Loucy (cell line): ENCODE measurements at regions not wholly inside any gene's neighbourhood (a gene's known extent, or its start where the extent isn't known, plus 50 kb on each side); places are given as distances from the start of the nearest gene placed in this dataset.

Experiments used
- H2AFZ ChIP-seq: fragments of 200-600 bp; sonication (generic); 2 replicates; pipeline ENCODE4 v1.6.0; 2016; ENCODE audit warnings: antibody characterized with exemption, mild to moderate bottlenecking, low read length, moderate library complexity
- H3F3A ChIP-seq: fragments of 200-600 bp; 2 replicates; pipeline ENCODE4 v1.6.0; 2016; ENCODE audit warnings: antibody characterized with exemption, low read depth, mild to moderate bottlenecking
- H3K27me3 ChIP-seq: fragments of 200-600 bp; sonication (generic); 2 replicates; pipeline ENCODE4 v1.6.1; 2014; ENCODE audit warnings: low read length, mild to moderate bottlenecking; ENCODE audit not compliant: insufficient read depth, poor library complexity, severe bottlenecking
- H3K36me3 ChIP-seq: fragments of 200-600 bp; sonication (generic); 2 replicates; pipeline ENCODE4 v1.6.1; 2016; ENCODE audit warnings: low read length; ENCODE audit not compliant: insufficient read depth
- H3K4me1 ChIP-seq: fragments of 200-600 bp; sonication (generic); 2 replicates; pipeline ENCODE4 v1.5.1; 2014; ENCODE audit warnings: low read length, mild to moderate bottlenecking; ENCODE audit not compliant: insufficient read depth, poor library complexity, severe bottlenecking
- H3K4me2 ChIP-seq: fragments of 200-600 bp; sonication (generic); 2 replicates; pipeline ENCODE4 v1.6.0; 2014; ENCODE audit warnings: antibody characterized with exemption, low read length, low read depth, mild to moderate bottlenecking; ENCODE audit not compliant: poor library complexity, severe bottlenecking
- H3K4me3 ChIP-seq: fragments of 200-600 bp; sonication (generic); 2 replicates; pipeline ENCODE4 v1.5.1; 2014; ENCODE audit warnings: low read length, mild to moderate bottlenecking, mixed read lengths; ENCODE audit not compliant: poor library complexity, severe bottlenecking
- H3K79me2 ChIP-seq: fragments of 200-600 bp; sonication (generic); 2 replicates; pipeline ENCODE4 v1.6.1; 2014; ENCODE audit warnings: low read length; ENCODE audit not compliant: insufficient read depth
- H3K9ac ChIP-seq: fragments of 200-600 bp; sonication (generic); 2 replicates; pipeline ENCODE4 v1.6.0; 2014; ENCODE audit warnings: mild to moderate bottlenecking, low read depth, low read length, moderate library complexity; ENCODE audit not compliant: poor library complexity, severe bottlenecking
- H3K9me2 ChIP-seq: fragments of 200-600 bp; sonication (generic); replicated peaks from 2 replicates; pipeline ENCODE4 v1.6.1; 2016; ENCODE audit warnings: low read depth, low read length, mixed read lengths
- H3K9me3 ChIP-seq: fragments of 200-600 bp; sonication (generic); 2 replicates; pipeline ENCODE4 v1.6.1; 2014; ENCODE audit warnings: mild to moderate bottlenecking, antibody characterized with exemption, low read length, low read depth; ENCODE audit not compliant: insufficient read depth
- H4K20me1 ChIP-seq: fragments of 200-600 bp; sonication (generic); 2 replicates; pipeline ENCODE4 v1.6.0; 2014; ENCODE audit warnings: antibody characterized with exemption, low read length, mild to moderate bottlenecking; ENCODE audit not compliant: insufficient read depth, poor library complexity, severe bottlenecking
- CTCF ChIP-seq: fragments of 200-600 bp; sonication (generic); conservative IDR thresholded peaks from 2 replicates; pipeline ENCODE4 v1.5.1; 2014; ENCODE audit warnings: mild to moderate bottlenecking, antibody characterized with exemption, low read length
- EZH2phosphoT487 ChIP-seq: fragments of 200-600 bp; IDR thresholded peaks from 2 replicates; pipeline ENCODE4 v1.6.1; 2018; ENCODE audit warnings: antibody characterized with exemption, mild to moderate bottlenecking, moderate library complexity, borderline replicate concordance

GRCh38 chr18:55844382-55844781 lies 256.4 kb upstream of the TCF4 start:
- no peaks in the 10 kb centered on the region for H3K4me1 ChIP-seq
- H3K79me2 ChIP-seq = no peaks in the 10 kb centered on the region
- H3K27me3 ChIP-seq = no peaks in the 10 kb centered on the region
- H3K9me3 ChIP-seq = no peaks in the 10 kb centered on the region
- H3K36me3 ChIP-seq = no peaks in the 10 kb centered on the region
- H3F3A ChIP-seq = no peaks in the 10 kb centered on the region
- no peak overlapping the region for H3K9ac ChIP-seq
- H2AFZ ChIP-seq = no peak overlapping the region
- H4K20me1 ChIP-seq = no peaks in the 10 kb centered on the region
- H3K4me3 ChIP-seq = no peak overlapping the region
- TF ChIP-seq EZH2phosphoT487 (no peak), CTCF (no peak)
- no peak overlapping the region for H3K4me2 ChIP-seq
- H3K9me2 ChIP-seq = no peaks in the 10 kb centered on the region

GRCh38 chr18:55841314-55841713 lies 253.3 kb upstream of the TCF4 start:
- no peaks in the 10 kb centered on the region for H3K27me3 ChIP-seq
- no peak overlapping the region for H2AFZ ChIP-seq
- H3K9ac ChIP-seq = no peak overlapping the region
- H3F3A ChIP-seq = no peaks in the 10 kb centered on the region
- TF ChIP-seq CTCF (no peak), EZH2phosphoT487 (no peak)
- no peaks in the 10 kb centered on the region for H3K36me3 ChIP-seq
- no peaks in the 10 kb centered on the region for H3K9me3 ChIP-seq
- no peak overlapping the region for H3K4me3 ChIP-seq
- H3K4me1 ChIP-seq = no peaks in the 10 kb centered on the region
- no peaks in the 10 kb centered on the region for H4K20me1 ChIP-seq
- no peaks in the 10 kb centered on the region for H3K79me2 ChIP-seq
- H3K4me2 ChIP-seq = no peak overlapping the region
- H3K9me2 ChIP-seq = no peaks in the 10 kb centered on the region

GRCh38 chr18:55840601-55841170 lies 252.7 kb upstream of the TCF4 start:
- Histone ChIP-seq H3K9me2 (no peaks in the 10 kb centered on the region), H3K4me3 (no peak overlapping the region), H3K9me3 (no peaks in the 10 kb centered on the region), H3F3A (no peaks in the 10 kb centered on the region), H3K79me2 (no peaks in the 10 kb centered on the region), H3K4me2 (no peak overlapping the region), H3K27me3 (no peaks in the 10 kb centered on the region), H3K4me1 (no peaks in the 10 kb centered on the region), H3K36me3 (no peaks in the 10 kb centered on the region), H3K9ac (no peak overlapping the region), H4K20me1 (no peaks in the 10 kb centered on the region), H2AFZ (no peak overlapping the region)
- TF ChIP-seq EZH2phosphoT487 = no peak
- no peak for TF ChIP-seq CTCF
